MM.1S (cell line): ENCODE measurements at regions not wholly inside any gene's neighbourhood (a gene's known extent, or its start where the extent isn't known, plus 50 kb on each side); places are given as distances from the start of the nearest gene placed in this dataset.
A peak's percentile ranks its signal among the peaks of the same experiment; 100 is the strongest.

Source experiments
- DNase-seq: peaks from one replicate; pipeline ENCODE4 v3.0.0-alpha.2; 2015
- H2AFZ ChIP-seq: fragments of 300-600 bp; sonication (generic); 2 replicates; pipeline ENCODE4 v1.6.0; 2016; ENCODE audit warnings: antibody characterized with exemption, low read length
- H3F3A ChIP-seq: fragments of 300-600 bp; sonication (generic); 2 replicates; pipeline ENCODE4 v1.6.1; 2016; ENCODE audit warnings: mild to moderate bottlenecking, antibody characterized with exemption, low read length, moderate library complexity, mixed read lengths; ENCODE audit not compliant: insufficient read depth
- H3K27ac ChIP-seq: fragments of 300-600 bp; sonication (generic); 2 replicates; pipeline ENCODE4 v1.5.1; 2016; ENCODE audit warnings: mild to moderate bottlenecking, low read length
- H3K27me3 ChIP-seq: fragments of 300-600 bp; sonication (generic); replicated peaks from 2 replicates; pipeline ENCODE4 v1.6.0; 2016; ENCODE audit warnings: low read length; ENCODE audit not compliant: insufficient read depth
- H3K36me3 ChIP-seq: fragments of 300-600 bp; sonication (generic); replicated peaks from 2 replicates; pipeline ENCODE4 v1.6.1; 2016; ENCODE audit warnings: mild to moderate bottlenecking, low read length, mixed read lengths; ENCODE audit not compliant: insufficient read depth
- H3K4me1 ChIP-seq: fragments of 300-600 bp; sonication (generic); 2 replicates; pipeline ENCODE4 v1.6.1; 2016; ENCODE audit warnings: low read length, mixed read lengths
- H3K4me2 ChIP-seq: fragments of 300-600 bp; sonication (generic); 2 replicates; pipeline ENCODE4 v1.6.0; 2016; ENCODE audit warnings: low read depth, low read length
- H3K4me3 ChIP-seq: fragments of 300-600 bp; sonication (generic); 2 replicates; pipeline ENCODE4 v1.5.1; 2016; ENCODE audit warnings: low read length, mixed read lengths
- H3K79me2 ChIP-seq: fragments of 300-600 bp; sonication (generic); 2 replicates; pipeline ENCODE4 v1.6.1; 2016; ENCODE audit warnings: mixed run types, low read length, mixed read lengths
- H3K9ac ChIP-seq: fragments of 300-600 bp; sonication (generic); 2 replicates; pipeline ENCODE4 v1.6.1; 2016; ENCODE audit warnings: low read length, mixed read lengths
- H3K9me2 ChIP-seq: fragments of 300-600 bp; sonication (generic); replicated peaks from 2 replicates; pipeline ENCODE4 v1.6.1; 2016; ENCODE audit warnings: mild to moderate bottlenecking, low read length, mixed read lengths; ENCODE audit not compliant: insufficient read depth
- H3K9me3 ChIP-seq: fragments of 300-600 bp; sonication (generic); replicated peaks from 2 replicates; pipeline ENCODE4 v1.6.1; 2016; ENCODE audit warnings: mild to moderate bottlenecking, low read length, mixed read lengths; ENCODE audit not compliant: insufficient read depth
- H4K20me1 ChIP-seq: fragments of 300-600 bp; sonication (generic); 2 replicates; pipeline ENCODE4 v1.6.1; 2016; ENCODE audit warnings: mild to moderate bottlenecking, low read length, moderate library complexity, mixed read lengths; ENCODE audit not compliant: insufficient read depth
- EZH2 ChIP-seq: fragments of 300-600 bp; sonication (generic); optimal IDR thresholded peaks from 2 replicates; pipeline ENCODE3; 2017; ENCODE audit warnings: low read depth, mild to moderate bottlenecking, antibody characterized with exemption, low read length, mixed read lengths
- EZH2phosphoT487 ChIP-seq: fragments of 300-600 bp; sonication (generic); IDR thresholded peaks from 2 replicates; pipeline ENCODE4 v1.6.1; 2018; ENCODE audit warnings: antibody characterized with exemption, low read length
- TF ChIP-seq, protein P1 (sequence below): fragments of 300-600 bp; sonication (generic); IDR thresholded peaks from 2 replicates; pipeline ENCODE4 v1.5.1; 2016; ENCODE audit warnings: antibody characterized with exemption, low read length, mixed read lengths

DNA sequence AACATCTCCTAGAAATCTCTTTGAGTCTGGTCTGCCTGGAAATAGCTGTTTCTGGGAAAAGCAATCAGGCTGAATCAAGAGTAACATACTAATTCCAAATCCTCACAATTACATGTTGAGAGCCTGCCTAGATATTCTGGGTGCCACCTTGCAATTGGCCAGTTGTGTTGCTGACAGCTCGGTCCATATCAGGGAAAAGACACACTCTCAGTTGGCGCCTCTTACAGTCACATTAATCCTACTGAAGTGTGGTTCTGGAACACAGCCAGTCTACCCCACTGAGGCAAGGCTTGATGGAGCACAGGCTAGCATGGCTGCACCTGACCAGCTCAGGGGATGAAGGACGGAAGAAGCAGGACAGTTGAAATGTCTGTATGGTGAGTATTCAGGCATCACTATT, 121.4 kb upstream of the TAB2 start:
- no peaks in the 10 kb centered on the region for H3K79me2 ChIP-seq
- H4K20me1 ChIP-seq: no peaks in the 10 kb centered on the region
- H3K9me3 ChIP-seq: no peaks in the 10 kb centered on the region
- TF ChIP-seq EZH2phosphoT487: no peak
- TF ChIP-seq EZH2: no peak
- TF ChIP-seq, protein P1, sequence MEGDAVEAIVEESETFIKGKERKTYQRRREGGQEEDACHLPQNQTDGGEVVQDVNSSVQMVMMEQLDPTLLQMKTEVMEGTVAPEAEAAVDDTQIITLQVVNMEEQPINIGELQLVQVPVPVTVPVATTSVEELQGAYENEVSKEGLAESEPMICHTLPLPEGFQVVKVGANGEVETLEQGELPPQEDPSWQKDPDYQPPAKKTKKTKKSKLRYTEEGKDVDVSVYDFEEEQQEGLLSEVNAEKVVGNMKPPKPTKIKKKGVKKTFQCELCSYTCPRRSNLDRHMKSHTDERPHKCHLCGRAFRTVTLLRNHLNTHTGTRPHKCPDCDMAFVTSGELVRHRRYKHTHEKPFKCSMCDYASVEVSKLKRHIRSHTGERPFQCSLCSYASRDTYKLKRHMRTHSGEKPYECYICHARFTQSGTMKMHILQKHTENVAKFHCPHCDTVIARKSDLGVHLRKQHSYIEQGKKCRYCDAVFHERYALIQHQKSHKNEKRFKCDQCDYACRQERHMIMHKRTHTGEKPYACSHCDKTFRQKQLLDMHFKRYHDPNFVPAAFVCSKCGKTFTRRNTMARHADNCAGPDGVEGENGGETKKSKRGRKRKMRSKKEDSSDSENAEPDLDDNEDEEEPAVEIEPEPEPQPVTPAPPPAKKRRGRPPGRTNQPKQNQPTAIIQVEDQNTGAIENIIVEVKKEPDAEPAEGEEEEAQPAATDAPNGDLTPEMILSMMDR: no peak
- H3K9me2 ChIP-seq: no peaks in the 10 kb centered on the region
- no peak overlapping the region for H2AFZ ChIP-seq
- H3K27me3 ChIP-seq: no peaks in the 10 kb centered on the region
- H3K4me2 ChIP-seq: no peak overlapping the region
- H3K9ac ChIP-seq: no peak overlapping the region
- no peak overlapping the region for H3K4me3 ChIP-seq
- H3K36me3 ChIP-seq: no peaks in the 10 kb centered on the region
- no peak for DNase-seq
- no peaks in the 10 kb centered on the region for H3F3A ChIP-seq
- H3K4me1 ChIP-seq: peaks cover 9% of the 10 kb centered on the region; the same call in 1 of the 2 replicates
- no peak overlapping the region for H3K27ac ChIP-seq

DNA sequence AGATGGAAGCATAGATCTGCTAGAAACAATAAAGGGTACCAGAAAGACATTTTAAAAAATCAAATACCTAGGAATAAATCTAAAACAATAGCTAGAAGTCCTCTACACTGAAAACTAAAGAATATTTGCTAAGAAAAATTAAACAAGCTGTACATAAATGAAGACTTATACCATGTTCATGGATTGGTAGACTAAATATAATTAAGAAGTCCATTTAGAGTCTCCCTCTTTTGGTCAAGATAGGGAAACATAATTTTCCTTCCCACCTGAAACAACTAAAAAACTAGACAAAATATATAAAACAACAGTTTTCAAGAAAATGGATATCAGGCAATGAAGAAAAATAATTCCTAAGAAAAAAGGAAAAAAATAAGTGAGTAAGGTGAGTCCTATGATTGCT, 120.0 kb upstream of the TAB2 start:
- Histone ChIP-seq H3K79me2 (no peaks in the 10 kb centered on the region), H3F3A (no peaks in the 10 kb centered on the region), H2AFZ (no peak overlapping the region), H3K9ac (no peak overlapping the region), H3K9me3 (no peaks in the 10 kb centered on the region), H3K4me2 (no peak overlapping the region), H3K27ac (no peak overlapping the region), H3K36me3 (no peaks in the 10 kb centered on the region), H3K4me3 (no peak overlapping the region), H3K4me1 (peaks cover 22% of the 10 kb centered on the region), H3K9me2 (no peaks in the 10 kb centered on the region), H3K27me3 (no peaks in the 10 kb centered on the region), H4K20me1 (no peaks in the 10 kb centered on the region)
- no peak for TF ChIP-seq EZH2phosphoT487
- TF ChIP-seq, protein P1: no peak
- TF ChIP-seq EZH2: no peak
- no peak for DNase-seq

DNA sequence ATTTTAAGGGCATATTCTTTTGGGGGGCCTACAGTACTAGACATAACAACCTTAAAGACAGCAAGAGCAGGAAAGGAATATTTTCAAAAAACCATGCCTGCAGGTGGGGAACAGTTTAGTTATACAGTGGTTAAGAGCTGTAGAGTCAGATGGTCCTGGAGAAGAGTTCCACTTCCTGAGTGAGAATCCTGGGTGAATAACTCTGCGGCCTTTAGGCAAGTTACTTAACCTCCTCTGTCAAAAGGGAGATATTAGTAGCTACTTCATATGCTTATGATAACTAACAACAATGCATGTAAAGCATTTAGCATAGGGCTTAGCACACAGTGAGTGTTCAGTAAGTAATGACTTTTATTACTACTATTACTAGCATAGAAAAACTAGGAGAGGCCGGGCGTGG, 119.2 kb upstream of the TAB2 start:
- Histone ChIP-seq H3K27me3 (no peaks in the 10 kb centered on the region), H4K20me1 (no peaks in the 10 kb centered on the region), H3K9me2 (no peaks in the 10 kb centered on the region), H3K4me3 (no peak overlapping the region), H3K4me2 (no peak overlapping the region), H3K79me2 (no peaks in the 10 kb centered on the region), H3K4me1 (peaks cover 26% of the 10 kb centered on the region), H3K9ac (no peak overlapping the region), H3K27ac (no peak overlapping the region), H2AFZ (no peak overlapping the region), H3K9me3 (no peaks in the 10 kb centered on the region), H3F3A (no peaks in the 10 kb centered on the region), H3K36me3 (no peaks in the 10 kb centered on the region)
- peak; percentile 14 for DNase-seq
- TF ChIP-seq EZH2: no peak
- no peak for TF ChIP-seq EZH2phosphoT487
- TF ChIP-seq, protein P1: no peak
